ENCODE measurements at regions not wholly inside any gene's neighbourhood (a gene's known extent, or its start where the extent isn't known, plus 50 kb on each side); places are given as distances from the start of the nearest gene placed in this dataset.
A peak's percentile ranks its signal among the peaks of the same experiment; 100 is the strongest.

DNA sequence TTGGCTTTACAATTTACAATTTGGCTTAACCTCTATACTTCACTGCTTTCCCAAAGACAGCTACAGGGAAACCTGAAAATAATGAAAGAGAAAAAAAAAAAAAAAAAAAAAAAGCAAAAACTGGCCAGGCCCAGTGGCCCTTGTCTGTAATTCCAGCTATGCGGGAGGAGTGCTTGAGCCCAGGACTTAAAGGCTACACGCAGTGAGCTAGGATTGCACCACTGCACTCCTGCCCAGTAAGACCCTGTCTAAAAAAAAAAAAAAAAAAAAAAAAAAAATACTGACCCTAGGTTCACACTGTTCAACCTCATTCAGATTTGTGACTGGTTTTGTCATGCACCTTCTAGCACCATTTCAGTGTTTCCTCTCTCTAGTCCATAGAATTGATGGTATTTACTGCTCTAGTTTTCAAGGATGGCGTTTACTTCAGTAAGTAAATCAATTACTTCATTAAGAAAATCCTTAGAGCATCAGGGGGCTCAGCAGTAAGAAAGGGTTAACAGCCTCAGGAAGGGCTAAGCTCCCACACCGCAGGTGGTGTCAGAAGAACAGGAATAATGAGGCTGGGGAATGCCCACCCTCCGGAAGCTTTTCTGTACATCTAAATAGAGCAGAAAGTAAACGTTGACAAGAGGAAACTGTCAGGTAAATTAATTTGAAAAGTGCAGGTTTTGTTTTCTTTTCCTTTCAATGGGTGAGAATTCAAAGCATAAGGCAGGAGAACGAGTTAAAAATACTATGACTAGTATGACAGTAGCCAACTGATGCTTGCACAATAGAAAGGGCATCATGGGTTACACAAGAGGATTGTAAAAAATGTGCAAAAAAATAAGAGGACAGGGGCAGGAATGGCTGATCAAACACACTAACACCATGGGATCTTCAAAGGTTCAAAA lies 115.0 kb upstream of the MDM1 start:
- DNase-seq (ENCODE audit: low read depth), result peak; percentile 36
- TF ChIP-seq, protein P1, sequence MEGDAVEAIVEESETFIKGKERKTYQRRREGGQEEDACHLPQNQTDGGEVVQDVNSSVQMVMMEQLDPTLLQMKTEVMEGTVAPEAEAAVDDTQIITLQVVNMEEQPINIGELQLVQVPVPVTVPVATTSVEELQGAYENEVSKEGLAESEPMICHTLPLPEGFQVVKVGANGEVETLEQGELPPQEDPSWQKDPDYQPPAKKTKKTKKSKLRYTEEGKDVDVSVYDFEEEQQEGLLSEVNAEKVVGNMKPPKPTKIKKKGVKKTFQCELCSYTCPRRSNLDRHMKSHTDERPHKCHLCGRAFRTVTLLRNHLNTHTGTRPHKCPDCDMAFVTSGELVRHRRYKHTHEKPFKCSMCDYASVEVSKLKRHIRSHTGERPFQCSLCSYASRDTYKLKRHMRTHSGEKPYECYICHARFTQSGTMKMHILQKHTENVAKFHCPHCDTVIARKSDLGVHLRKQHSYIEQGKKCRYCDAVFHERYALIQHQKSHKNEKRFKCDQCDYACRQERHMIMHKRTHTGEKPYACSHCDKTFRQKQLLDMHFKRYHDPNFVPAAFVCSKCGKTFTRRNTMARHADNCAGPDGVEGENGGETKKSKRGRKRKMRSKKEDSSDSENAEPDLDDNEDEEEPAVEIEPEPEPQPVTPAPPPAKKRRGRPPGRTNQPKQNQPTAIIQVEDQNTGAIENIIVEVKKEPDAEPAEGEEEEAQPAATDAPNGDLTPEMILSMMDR (IDR thresholded peaks at IDR 0.05; ENCODE audit: insufficient read depth, low read depth, low read length), result no peak
- no peak overlapping the region for H3K4me3 ChIP-seq (ENCODE audit: low read depth, low read length)

DNA sequence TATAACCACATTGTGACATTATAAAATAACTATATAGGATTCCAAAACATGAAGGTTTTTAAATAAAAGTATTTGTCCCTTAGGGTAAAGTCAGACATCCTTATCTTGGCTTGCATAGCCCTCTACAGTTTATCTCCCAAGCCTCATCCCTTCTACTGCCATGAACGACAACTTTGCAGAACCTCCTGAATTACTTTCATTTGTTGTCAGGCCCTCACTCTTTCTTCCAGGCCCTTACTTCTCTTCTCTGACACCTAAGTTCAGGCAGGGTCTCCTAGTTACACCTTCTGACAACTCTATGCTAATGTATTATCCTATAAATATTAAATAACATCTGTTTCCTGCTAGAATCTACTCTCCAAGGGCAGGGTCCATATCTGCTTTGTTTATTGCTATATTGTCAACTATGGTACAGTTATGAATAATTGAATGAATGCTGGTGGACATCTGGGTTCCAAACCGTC lies 115.7 kb upstream of the MDM1 start:
- TF ChIP-seq, protein P1 (IDR thresholded peaks at IDR 0.05; ENCODE audit: insufficient read depth, low read depth, low read length), result no peak
- H3K4me3 ChIP-seq (ENCODE audit: low read depth, low read length), result no peak overlapping the region
- no peak for DNase-seq (ENCODE audit: low read depth)

DNA sequence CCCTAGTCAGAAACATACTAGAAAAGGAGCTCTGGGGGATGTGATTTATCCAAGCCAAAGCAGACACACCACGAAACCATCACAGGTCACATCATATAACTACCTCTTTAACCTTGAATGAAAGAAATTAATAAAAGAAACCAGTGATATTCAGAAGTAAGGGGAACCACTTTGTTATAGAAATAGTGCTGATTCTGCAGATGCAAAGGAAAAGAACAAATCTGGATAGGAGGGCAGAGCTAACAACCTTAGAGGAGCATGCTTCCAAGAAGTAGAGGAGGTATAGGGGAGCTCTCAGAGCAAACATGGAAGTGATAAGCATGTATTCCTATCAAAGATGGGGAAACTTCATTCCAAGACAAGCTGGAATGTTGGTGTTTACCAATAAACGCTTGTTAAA lies 117.0 kb upstream of the MDM1 start:
- DNase-seq (ENCODE audit: low read depth), result no peak
- TF ChIP-seq, protein P1 (IDR thresholded peaks at IDR 0.05; ENCODE audit: insufficient read depth, low read depth, low read length), result no peak
- no peak overlapping the region for H3K4me3 ChIP-seq (ENCODE audit: low read depth, low read length)

DNA sequence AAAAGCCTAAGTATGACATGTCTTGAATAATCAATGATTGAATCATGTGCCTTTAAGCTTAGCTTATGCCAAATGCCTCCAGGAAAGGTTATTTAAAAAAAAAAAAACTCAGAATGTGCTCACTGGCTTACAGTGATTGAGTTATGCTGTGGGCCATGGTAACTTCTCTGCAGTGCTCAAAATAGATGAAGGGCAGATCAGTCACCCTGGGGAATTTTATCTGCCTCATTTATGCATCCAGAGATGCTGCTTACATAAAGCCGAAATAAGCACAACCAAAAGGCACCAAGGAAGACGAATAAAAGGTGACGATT lies 118.7 kb upstream of the MDM1 start:
- no peak overlapping the region for H3K4me3 ChIP-seq (ENCODE audit: low read depth, low read length)
- TF ChIP-seq, protein P1 (IDR thresholded peaks at IDR 0.05; ENCODE audit: insufficient read depth, low read depth, low read length), result no peak
- DNase-seq (ENCODE audit: low read depth), result no peak

DNA sequence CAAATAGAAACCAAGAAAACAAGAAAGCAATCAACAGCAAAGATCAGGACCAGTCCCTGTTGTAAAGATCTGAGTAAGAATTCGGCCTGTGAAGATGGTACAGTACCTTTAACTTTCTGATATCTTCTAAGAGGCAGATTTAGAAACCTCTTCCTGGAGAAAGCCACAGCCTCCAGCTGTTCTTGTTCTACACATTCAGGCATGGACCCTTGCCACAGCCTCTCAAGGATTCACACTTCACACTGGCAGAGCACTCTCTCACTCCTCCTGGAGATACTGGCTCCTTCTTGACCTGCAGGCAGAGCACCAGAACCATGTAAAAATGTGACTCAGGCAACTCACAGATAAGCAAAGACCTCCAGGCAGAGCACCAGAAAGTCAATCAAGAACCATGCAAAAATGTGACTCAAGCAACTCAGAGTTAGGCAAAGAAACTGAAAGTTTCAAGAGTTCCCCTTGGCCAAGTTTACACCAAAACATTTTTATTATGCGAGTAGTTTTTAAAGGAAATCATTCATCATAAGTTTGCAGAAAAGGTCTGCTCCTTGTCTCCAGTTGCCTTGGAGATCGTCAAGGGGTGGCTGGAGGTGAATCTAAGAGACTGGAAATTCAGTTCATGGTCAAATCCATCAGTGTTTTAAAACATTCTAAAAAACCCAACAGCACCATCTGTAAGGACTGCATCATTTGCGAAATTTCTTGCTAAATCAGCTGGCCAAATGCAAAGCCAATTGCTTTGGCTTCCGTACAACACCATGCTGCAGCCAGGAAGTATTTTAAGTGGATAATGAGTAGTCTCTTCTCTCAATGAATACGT lies 119.3 kb upstream of the MDM1 start:
- H3K4me3 ChIP-seq (ENCODE audit: low read depth, low read length), result peak overlapping the region; percentile 8
- TF ChIP-seq, protein P1 (IDR thresholded peaks at IDR 0.05; ENCODE audit: insufficient read depth, low read depth, low read length), result no peak
- peak; percentile 93 for DNase-seq (ENCODE audit: low read depth)

DNA sequence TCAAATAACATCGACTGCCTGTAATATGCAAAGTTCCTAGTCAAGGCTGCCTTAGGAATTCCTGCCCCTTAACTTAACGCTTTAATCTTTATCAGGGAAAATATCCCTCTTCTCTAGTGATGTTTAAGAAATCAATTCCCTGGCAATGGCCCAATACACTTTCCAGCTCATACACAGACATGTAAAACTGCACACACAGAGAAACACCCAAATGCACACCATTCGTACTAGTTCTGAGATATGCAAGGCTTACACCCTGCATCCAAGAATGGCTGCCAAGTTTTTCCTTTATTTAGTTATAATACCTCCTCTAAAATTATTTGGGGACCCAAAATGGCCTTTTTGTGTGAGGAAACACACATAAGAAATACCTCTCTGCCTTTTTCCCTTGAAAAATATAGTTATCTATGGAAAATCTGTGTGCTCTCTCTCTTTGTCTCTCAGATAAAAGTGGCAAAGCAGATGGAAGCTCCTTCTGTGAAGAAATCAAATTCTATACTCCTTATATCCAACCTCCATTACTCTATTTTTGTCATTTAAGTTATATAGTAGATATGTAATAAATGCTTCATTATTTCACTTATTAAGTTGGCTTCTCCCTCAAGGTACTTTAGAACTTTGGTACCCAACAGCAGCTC lies 120.0 kb upstream of the MDM1 start:
- no peak for DNase-seq (ENCODE audit: low read depth)
- TF ChIP-seq, protein P1 (IDR thresholded peaks at IDR 0.05; ENCODE audit: insufficient read depth, low read depth, low read length), result no peak
- no peak overlapping the region for H3K4me3 ChIP-seq (ENCODE audit: low read depth, low read length)

Measured in fibroblast of villous mesenchyme (primary cell).